ENCODE measurements at regions not wholly inside any gene's neighbourhood (a gene's known extent, or its start where the extent isn't known, plus 50 kb on each side); places are given as distances from the start of the nearest gene placed in this dataset.

DNA sequence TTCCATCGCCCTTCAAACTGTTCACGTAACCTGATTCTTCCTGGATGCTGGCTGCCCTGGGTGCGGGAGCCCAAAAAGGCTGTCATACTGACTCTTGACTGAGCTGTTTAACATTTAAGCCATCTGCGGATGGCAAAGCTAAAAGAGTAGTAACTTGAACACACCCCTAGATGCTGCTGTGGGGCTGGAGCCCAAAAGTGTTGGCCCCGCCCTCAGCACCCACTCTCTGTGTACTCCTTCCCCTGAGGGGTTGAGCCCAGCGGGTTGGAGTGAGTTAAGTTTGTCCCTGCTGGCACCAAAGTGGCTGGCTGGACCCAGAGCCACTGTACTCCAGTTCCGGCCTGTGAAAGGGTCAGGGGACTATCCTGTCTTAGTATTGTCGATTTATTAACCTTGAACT is 640.6 kb downstream of the PTPRU start:
- TF ChIP-seq, protein P1, sequence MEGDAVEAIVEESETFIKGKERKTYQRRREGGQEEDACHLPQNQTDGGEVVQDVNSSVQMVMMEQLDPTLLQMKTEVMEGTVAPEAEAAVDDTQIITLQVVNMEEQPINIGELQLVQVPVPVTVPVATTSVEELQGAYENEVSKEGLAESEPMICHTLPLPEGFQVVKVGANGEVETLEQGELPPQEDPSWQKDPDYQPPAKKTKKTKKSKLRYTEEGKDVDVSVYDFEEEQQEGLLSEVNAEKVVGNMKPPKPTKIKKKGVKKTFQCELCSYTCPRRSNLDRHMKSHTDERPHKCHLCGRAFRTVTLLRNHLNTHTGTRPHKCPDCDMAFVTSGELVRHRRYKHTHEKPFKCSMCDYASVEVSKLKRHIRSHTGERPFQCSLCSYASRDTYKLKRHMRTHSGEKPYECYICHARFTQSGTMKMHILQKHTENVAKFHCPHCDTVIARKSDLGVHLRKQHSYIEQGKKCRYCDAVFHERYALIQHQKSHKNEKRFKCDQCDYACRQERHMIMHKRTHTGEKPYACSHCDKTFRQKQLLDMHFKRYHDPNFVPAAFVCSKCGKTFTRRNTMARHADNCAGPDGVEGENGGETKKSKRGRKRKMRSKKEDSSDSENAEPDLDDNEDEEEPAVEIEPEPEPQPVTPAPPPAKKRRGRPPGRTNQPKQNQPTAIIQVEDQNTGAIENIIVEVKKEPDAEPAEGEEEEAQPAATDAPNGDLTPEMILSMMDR (IDR thresholded peaks at IDR 0.05) = no peak
- no peak for TF ChIP-seq POLR2A (IDR thresholded peaks at IDR 0.05)

Data from upper lobe of left lung (tissue), 4 donors.